ENCODE measurements at regions not wholly inside any gene's neighbourhood (a gene's known extent, or its start where the extent isn't known, plus 50 kb on each side); places are given as distances from the start of the nearest gene placed in this dataset.

- Mint-ChIP-seq H3K4me3 (ENCODE audit: unreplicated experiment) (no peak overlapping the region), H3K27me3 (ENCODE audit: unreplicated experiment) (peaks cover 1% of the 10 kb centered on the region), H3K9me3 (ENCODE audit: unreplicated experiment) (no peaks in the 10 kb centered on the region), H3K4me1 (ENCODE audit: low read depth, unreplicated experiment) (no peaks in the 10 kb centered on the region), H3K36me3 (ENCODE audit: unreplicated experiment) (peaks cover 4% of the 10 kb centered on the region), H3K27ac (ENCODE audit: unreplicated experiment) (no peak overlapping the region)
- TF ChIP-seq, protein P1, sequence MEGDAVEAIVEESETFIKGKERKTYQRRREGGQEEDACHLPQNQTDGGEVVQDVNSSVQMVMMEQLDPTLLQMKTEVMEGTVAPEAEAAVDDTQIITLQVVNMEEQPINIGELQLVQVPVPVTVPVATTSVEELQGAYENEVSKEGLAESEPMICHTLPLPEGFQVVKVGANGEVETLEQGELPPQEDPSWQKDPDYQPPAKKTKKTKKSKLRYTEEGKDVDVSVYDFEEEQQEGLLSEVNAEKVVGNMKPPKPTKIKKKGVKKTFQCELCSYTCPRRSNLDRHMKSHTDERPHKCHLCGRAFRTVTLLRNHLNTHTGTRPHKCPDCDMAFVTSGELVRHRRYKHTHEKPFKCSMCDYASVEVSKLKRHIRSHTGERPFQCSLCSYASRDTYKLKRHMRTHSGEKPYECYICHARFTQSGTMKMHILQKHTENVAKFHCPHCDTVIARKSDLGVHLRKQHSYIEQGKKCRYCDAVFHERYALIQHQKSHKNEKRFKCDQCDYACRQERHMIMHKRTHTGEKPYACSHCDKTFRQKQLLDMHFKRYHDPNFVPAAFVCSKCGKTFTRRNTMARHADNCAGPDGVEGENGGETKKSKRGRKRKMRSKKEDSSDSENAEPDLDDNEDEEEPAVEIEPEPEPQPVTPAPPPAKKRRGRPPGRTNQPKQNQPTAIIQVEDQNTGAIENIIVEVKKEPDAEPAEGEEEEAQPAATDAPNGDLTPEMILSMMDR (IDR thresholded peaks at IDR 0.05; ENCODE audit: partially characterized antibody, unreplicated experiment), result no peak
- no peak for DNase-seq
These were observed 1883.7 kb upstream of the C9orf72 start for GRCh38 chr9:29456940-29457339.

- no peaks in the 10 kb centered on the region for H3K36me3 Mint-ChIP-seq (ENCODE audit: unreplicated experiment)
- H3K27me3 Mint-ChIP-seq (ENCODE audit: unreplicated experiment), result no peaks in the 10 kb centered on the region
- TF ChIP-seq, protein P1 (IDR thresholded peaks at IDR 0.05; ENCODE audit: partially characterized antibody, unreplicated experiment), result no peak
- no peaks in the 10 kb centered on the region for H3K9me3 Mint-ChIP-seq (ENCODE audit: unreplicated experiment)
- no peak for DNase-seq
- H3K27ac Mint-ChIP-seq (ENCODE audit: unreplicated experiment), result no peak overlapping the region
- H3K4me3 Mint-ChIP-seq (ENCODE audit: unreplicated experiment), result no peak overlapping the region
- H3K4me1 Mint-ChIP-seq (ENCODE audit: low read depth, unreplicated experiment), result no peaks in the 10 kb centered on the region
These were observed 1902.2 kb upstream of the C9orf72 start for GRCh38 chr9:29475471-29475870.

DNA sequence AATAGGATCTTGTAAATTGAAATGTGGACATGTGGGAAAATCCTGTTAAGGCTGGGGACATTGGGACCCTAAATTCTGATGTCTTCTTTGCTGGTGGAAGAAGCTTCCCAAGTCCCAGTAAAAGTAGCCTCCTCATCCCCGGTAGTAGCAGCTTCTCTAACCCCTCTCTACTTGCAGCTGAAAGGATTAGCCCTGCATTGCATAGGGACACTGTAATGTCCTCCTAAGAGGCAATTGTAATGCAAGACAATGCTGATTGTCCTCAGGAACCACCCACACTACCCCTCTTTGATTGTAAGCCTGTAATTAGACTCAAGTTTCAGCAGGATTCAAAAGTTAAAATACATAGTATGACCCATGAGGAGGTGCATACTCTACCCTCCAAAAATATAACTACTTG, 1938.4 kb upstream of the C9orf72 start:
- Mint-ChIP-seq H3K4me1 (ENCODE audit: low read depth, unreplicated experiment) (peaks cover 15% of the 10 kb centered on the region), H3K36me3 (ENCODE audit: unreplicated experiment) (peaks cover 15% of the 10 kb centered on the region), H3K9me3 (ENCODE audit: unreplicated experiment) (no peaks in the 10 kb centered on the region), H3K27me3 (ENCODE audit: unreplicated experiment) (peaks cover 2% of the 10 kb centered on the region), H3K4me3 (ENCODE audit: unreplicated experiment) (no peak overlapping the region), H3K27ac (ENCODE audit: unreplicated experiment) (no peak overlapping the region)
- no peak for DNase-seq
- TF ChIP-seq, protein P1 (IDR thresholded peaks at IDR 0.05; ENCODE audit: partially characterized antibody, unreplicated experiment), result no peak

DNA sequence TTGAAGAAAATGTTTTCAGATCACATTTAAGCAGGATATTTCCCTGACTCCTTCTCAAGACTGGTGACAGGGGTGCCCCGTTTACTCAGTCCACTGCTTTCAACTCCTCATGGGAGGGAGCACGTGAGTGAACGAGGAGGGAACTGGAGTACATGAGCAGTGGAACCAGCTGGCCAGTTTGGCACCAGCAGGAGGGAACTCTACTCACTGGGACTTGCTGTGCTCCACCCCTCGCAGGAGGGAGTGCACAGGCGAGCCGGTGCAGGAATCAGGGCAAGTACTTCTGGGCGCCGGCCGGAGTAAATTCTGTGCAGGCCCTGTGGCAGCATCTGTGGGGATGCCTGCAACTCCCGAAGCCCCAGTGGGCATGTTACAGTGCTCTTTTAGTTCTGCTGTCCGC, 1941.1 kb upstream of the C9orf72 start:
- peak overlapping the region; percentile 62 for H3K4me3 Mint-ChIP-seq (ENCODE audit: unreplicated experiment)
- peak; percentile 50 for DNase-seq

GRCh38 chr9:29514862-29515261, 1941.6 kb upstream of the C9orf72 start:
- H3K27me3 Mint-ChIP-seq (ENCODE audit: unreplicated experiment), result no peaks in the 10 kb centered on the region

More for the DNA sequence above, 1941.1 kb upstream of the C9orf72 start:
- Mint-ChIP-seq H3K4me1 (ENCODE audit: low read depth, unreplicated experiment) (peaks cover 15% of the 10 kb centered on the region), H3K27ac (ENCODE audit: unreplicated experiment) (peak overlapping the region; percentile 82), H3K27me3 (ENCODE audit: unreplicated experiment) (no peaks in the 10 kb centered on the region), H3K36me3 (ENCODE audit: unreplicated experiment) (peaks cover 6% of the 10 kb centered on the region), H3K9me3 (ENCODE audit: unreplicated experiment) (no peaks in the 10 kb centered on the region)
- TF ChIP-seq, protein P1 (IDR thresholded peaks at IDR 0.05; ENCODE audit: partially characterized antibody, unreplicated experiment), result no peak

More at GRCh38 chr9:29514862-29515261, 1941.6 kb upstream of the C9orf72 start:
- Mint-ChIP-seq H3K27ac (ENCODE audit: unreplicated experiment) (peak overlapping the region; percentile 82), H3K4me3 (ENCODE audit: unreplicated experiment) (peak overlapping the region; percentile 62), H3K4me1 (ENCODE audit: low read depth, unreplicated experiment) (peaks cover 15% of the 10 kb centered on the region), H3K9me3 (ENCODE audit: unreplicated experiment) (no peaks in the 10 kb centered on the region), H3K36me3 (ENCODE audit: unreplicated experiment) (peaks cover 5% of the 10 kb centered on the region)
- no peak for DNase-seq
- TF ChIP-seq, protein P1 (IDR thresholded peaks at IDR 0.05; ENCODE audit: partially characterized antibody, unreplicated experiment), result no peak
